ENCODE measurements at regions not wholly inside any gene's neighbourhood (a gene's known extent, or its start where the extent isn't known, plus 50 kb on each side); places are given as distances from the start of the nearest gene placed in this dataset.

GRCh38 chr1:244311784-244312532 lies 139.8 kb downstream of the ADSS2 start:
- TF ChIP-seq CTCF (IDR thresholded peaks at IDR 0.05): no peak
- TF ChIP-seq POLR2A (IDR thresholded peaks at IDR 0.05): no peak
- TF ChIP-seq POLR2AphosphoS5 (IDR thresholded peaks at IDR 0.05): no peak

Measured in upper lobe of left lung (tissue), 4 donors.